Tibial nerve (tissue), 3 donors: ENCODE measurements at regions not wholly inside any gene's neighbourhood (a gene's known extent, or its start where the extent isn't known, plus 50 kb on each side); places are given as distances from the start of the nearest gene placed in this dataset.

ENCODE experiments used
- CTCF ChIP-seq, 5 experiments: fragments of 200-600 bp in 3 of 5; fragments of 450-650 bp in 2 of 5; sonication (generic) in 3 of 5; IDR thresholded peaks; one replicate each; pipeline ENCODE4 v1.5.1; 2016 to 2019; ENCODE audit warnings: antibody characterized with exemption in 5 of 5, mild to moderate bottlenecking in 3 of 5, moderate library complexity in 2 of 5
- POLR2A ChIP-seq, 2 donors: fragments of 450-650 bp; IDR thresholded peaks; one replicate each; pipeline ENCODE4 v1.6.1; 2017; ENCODE audit warnings: antibody characterized with exemption in 2 of 2, mild to moderate bottlenecking in 2 of 2, moderate library complexity in 2 of 2

- TF ChIP-seq CTCF (IDR thresholded peaks at IDR 0.05) (no peak), POLR2A (IDR thresholded peaks at IDR 0.05) (no peak)
Measured at GRCh38 chr5:116905885-116906284, 331.3 kb upstream of the SEMA6A start.
